ENCODE measurements at regions not wholly inside any gene's neighbourhood (a gene's known extent, or its start where the extent isn't known, plus 50 kb on each side); places are given as distances from the start of the nearest gene placed in this dataset.
"Not testable (repeated sequence)": the region's sequence is repeated elsewhere in the genome, so short reads cannot be mapped to it uniquely, and the experiment has no call there.

DNA sequence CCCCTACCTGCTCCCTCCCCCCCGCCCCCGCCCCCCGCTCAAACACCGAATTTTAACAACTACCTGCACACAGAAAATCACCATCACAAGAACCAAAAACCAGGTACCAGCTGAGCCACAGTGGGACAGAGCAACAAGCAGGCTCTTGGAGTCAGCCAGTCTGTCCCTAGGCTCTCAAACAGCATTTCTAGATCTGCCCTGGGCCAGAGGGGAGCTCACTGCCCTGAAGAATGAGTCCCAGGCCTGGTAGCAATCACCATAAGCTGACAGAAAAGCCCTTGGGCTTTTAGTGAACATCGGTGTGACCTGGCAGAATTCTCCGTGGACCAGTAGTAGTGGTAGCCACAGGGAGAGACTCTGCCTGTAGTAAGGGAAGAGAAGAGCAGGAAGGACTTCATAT, 58.3 kb downstream of the C11orf87 start:
- intact Hi-C loops (cut with micrococcal nuclease), result no loop called here

DNA sequence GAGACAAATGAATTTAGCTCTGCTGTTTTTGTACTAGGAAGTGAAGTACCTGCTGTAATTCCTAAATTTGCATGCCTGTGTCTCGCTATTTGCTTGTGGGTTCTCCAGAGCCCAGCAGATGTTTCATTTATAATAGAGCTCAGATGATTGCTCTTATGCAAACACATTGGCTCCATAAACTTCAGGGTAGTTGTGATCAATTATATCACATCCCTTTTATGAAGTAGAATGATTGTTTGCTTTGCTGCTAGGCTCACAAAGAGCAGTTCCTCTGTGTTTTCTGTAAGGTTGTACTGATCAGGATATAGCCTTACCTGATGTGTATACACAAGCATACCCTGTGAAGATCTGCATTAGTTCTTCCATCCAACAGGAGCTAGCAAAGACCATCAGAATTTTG, 64.1 kb downstream of the C11orf87 start:
- intact Hi-C loops (cut with micrococcal nuclease), result no loop called here

DNA sequence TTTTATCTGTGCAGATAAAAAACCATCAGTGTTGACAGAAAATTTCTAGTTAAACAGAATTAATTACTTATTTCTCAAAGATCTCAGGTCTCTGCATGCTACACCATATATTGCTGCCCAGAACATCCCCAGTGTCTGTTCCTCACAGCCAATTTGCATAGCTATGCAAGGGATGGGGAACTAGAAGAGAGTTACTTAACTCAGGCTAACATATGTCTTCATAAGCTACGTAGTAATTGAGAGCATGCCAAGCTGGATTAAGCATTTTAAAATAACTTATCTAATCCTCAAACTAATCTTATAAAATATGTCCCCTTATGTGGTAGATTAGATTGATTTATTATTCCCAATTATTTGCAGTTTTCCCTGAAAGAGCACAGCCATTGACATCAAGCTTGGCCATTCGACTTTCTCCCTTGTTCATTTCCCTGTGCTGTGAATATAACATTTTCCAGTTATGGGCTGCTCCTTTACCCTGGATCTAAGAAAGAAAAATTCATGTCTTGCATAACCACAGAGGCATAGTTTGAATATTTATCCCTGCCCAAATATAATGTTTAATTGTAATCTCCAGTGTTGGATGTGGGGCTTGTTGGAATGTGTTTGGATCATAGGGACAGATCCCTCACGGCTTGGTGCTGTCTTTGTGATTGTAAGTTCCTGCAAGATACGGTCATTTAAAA, 69.1 kb downstream of the C11orf87 start:
- intact Hi-C loops (cut with micrococcal nuclease), result no loop called here

DNA sequence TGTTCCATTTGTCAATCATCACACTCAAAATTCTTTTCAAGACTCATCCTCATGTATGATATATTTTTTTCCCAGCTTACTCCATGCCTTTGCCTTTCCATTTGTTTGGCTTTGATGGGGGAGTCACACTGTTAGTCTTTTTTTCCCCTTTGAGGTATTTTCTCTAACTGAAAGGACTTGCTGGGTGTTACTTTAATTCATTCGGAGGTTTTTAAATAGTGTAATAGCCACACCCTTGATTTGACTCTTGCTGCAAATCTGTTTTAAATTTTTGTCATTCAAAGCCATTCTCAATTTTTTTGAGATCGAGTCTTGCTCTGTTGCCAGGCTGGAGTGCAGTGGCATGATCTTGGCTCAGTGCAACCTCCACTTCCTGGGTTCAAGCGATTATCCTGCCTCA, 84.1 kb downstream of the C11orf87 start:
- intact Hi-C loops (cut with micrococcal nuclease), result no loop called here

DNA sequence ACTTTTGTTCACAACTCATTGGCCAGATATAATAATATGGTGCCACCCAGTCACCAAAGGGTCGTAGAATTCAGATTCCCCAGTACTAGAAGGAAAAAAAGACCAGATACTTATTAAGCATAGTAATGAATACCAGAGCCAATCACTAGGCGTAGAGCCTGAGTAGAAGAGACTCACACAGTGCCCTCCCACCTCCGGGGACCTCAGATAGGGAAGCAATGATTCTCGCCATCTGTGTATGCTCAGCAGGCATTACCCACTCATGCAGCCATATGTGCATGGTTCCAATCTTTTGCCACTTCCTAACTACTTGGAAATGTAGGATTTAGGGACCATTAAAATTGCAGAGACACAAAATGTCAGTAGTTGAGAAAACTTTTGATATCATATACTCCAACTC, 85.3 kb downstream of the C11orf87 start:
- intact Hi-C loops (cut with micrococcal nuclease), result no loop called here

DNA sequence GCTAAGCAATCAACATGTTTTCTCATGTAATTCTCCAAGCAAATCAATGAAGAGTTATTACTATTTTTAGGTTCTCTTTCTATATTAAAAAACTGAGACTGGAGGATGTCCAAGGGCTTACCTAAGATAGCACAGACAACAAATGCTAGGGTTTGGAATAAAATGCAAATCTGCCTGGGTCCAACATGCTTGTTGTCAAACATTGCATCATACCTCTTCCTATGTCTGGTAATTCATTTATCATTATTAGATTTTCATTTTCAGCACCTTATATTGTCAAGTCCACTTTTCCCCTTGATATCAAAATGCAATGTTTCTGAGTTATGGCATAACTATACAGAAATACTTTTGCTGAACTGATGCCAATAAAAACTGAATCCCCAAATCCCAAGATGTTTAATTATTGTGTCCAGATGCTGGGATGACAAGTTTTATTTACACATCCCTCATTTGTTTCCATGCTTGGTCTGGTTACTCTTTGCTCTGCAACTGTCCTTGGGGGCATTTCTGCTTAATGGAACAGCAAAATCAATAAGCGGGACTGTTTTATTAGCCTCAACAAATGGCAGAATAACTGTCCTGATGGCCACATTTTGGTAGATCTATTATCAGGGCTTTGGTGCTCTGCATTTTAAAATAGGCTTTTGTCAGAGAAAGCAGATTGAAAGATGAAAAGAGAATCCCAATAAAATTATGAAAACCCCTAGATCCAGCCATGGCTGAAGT, 86.0 kb downstream of the C11orf87 start:
- intact Hi-C loops (cut with micrococcal nuclease), result no loop called here

DNA sequence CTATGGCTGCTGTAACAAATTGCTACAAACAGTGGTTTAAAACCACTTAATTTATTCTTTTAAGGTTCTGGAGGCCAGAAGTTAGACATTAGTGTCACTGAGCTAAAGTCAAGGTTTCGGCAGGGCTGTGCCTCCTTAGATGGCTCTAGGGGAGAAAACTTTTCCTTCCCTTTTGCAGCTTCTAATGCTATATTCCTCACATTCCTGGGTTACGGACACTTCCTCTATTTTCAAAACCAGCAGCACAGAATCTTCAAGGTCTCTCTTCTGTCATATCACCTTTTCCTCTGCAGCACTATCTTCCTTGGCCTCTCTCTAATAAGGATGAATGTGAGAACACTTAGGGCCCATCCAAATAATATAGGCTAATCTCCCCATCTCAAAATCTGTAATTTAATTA, 87.0 kb downstream of the C11orf87 start:
- intact Hi-C loops (cut with micrococcal nuclease), result no loop called here

DNA sequence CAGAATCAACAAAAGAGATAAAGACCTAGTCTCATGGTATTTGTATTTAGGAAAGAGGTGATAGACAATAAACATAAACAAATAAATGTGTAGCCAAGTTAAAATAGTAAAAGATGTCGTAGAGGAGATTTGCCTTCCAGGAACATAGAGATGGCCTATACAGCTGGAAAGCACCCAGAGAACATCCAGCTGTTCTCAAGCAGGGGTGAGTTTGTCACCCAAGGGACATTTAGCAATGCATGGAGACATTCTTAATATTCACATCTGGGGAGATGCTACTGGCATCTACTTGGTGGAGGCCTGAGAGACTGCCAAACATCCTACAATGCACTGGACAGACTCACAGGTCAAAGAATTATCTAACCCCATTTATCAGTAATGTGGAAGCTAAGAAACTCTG, 88.3 kb downstream of the C11orf87 start:
- intact Hi-C loops (cut with micrococcal nuclease), result no loop called here

DNA sequence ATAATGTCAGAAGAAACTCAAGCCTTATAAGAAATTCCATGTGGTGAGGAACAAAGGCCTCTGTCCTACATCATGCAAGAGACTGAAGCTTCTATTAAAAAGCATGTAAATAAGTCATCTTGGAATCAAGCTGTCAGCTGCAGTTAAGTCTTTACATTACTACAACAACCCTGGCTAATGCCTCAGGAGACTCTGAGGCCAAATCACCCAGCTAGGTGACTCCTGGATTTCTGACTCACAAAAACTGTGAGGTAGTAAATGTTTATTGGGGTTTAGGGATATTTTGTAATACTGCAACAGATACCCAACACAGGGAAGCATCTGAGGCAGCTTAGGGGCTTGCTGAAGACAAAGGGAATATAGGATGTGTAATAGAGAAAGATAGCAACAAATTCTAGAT, 89.6 kb downstream of the C11orf87 start:
- intact Hi-C loops (cut with micrococcal nuclease), result no loop called here

DNA sequence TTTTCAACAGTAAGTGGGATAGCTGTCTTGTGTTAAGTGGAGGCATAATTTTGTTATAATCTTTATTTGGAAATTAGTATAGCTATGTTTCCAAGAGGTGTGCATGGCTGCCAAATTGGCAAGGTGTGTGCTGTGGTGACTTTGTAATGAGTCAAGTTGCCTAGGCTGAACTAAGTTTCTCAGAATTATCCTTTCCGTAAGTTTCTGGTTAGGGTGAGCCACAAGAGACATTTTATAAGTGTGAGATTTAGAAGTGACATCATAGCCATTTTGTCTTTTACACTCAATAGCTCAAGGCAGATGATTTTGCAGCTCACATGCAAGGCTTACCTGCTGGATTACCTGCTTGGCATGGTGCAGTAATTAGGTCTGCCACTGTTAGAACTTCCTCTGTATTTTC, 90.3 kb downstream of the C11orf87 start:
- intact Hi-C loops (cut with micrococcal nuclease), result no loop called here

DNA sequence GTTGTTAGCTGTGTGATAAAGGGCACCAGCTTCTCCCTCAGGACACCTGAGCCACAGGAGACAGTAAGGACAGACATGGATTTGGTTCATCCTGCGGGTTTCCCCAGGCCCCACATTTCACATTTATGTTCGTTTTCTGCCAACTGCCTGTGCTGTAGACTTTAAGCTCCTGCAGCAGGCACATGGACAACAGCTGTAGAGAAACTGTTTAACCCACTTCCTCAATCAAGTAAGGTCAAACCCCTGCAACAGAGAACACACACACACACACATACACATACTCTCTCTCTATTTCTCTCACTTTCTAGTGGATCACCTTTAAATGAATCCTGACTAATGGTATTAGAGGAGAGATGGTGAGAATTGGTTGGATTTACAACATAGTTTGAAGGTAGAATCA, 90.7 kb downstream of the C11orf87 start:
- intact Hi-C loops (cut with micrococcal nuclease), result no loop called here

DNA sequence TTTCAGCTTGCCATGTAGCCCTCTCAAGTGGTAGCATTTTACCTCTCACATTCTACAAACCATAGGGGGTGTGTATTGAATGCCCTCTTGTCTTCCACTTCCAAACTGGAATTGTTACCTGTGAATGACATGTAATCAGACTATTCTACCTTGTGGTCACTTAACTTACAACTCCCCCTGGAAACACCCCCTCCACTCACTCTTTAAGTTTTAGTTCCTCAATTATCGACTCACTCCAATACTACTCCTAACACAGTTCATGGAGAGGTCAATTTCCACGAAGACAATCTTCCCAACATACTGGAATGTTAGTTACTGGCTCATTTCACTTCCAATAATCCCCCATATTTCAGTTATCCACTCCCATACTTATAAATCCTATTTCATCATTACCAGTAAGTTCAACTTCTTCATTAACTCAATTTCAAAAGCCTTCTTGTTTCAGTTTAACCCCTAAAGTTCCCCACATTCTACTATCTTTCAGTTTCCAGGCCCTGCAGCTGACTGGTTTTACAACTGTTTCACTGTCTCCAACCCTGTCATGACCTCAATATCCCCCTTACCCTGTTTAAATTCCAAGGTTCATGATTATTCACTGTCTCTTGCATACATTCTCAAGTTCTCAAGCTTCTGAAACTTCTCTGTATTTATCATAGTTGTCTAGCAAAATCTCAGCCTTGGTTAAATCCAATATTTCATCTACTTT, 92.5 kb downstream of the C11orf87 start:
- intact Hi-C loops (cut with micrococcal nuclease), result no loop called here

DNA sequence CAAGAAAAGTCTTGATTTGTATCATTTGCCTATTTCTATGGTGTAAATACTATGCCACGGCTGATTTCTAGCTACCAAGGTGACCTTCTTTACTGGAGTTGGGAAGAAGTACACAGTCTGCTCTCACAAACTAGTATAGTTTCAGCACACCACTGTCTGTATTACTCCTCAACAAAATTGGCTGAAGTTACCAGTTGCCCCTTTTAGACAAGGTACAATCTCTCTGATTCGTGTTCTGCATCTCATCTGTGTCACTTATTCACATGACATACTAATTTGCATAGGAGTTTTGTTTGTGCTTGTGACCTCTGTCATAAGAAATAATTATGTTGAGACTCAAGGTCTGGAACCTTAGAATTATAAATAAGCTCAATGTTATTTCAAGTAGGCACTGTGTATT, 97.3 kb downstream of the C11orf87 start:
- intact Hi-C loops (cut with micrococcal nuclease), result no loop called here

DNA sequence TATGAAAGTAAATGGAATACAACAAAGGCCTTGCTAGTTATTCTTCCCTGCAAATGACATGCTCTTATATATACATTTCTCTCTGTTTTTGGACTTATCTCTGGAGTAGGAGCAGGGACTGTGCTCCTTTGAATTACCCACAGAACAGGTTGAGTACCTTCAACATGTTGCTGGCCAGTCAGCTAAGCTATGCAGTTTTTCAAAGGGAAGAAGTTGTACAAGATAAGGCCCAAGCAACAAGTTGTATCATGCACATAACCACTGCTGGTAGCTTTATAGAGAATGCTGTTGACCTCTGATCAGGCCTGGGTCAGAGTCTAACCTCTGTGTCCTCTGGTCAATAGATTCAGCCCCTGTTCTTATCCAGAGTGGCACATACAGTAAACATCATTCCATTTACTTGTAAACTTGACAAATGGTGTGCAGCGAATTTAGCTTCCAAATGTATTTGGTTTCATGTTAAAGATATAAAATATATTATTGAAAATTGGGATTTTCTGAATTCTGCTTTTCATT, 99.6 kb downstream of the C11orf87 start:
- intact Hi-C loops (cut with micrococcal nuclease), result no loop called here

DNA sequence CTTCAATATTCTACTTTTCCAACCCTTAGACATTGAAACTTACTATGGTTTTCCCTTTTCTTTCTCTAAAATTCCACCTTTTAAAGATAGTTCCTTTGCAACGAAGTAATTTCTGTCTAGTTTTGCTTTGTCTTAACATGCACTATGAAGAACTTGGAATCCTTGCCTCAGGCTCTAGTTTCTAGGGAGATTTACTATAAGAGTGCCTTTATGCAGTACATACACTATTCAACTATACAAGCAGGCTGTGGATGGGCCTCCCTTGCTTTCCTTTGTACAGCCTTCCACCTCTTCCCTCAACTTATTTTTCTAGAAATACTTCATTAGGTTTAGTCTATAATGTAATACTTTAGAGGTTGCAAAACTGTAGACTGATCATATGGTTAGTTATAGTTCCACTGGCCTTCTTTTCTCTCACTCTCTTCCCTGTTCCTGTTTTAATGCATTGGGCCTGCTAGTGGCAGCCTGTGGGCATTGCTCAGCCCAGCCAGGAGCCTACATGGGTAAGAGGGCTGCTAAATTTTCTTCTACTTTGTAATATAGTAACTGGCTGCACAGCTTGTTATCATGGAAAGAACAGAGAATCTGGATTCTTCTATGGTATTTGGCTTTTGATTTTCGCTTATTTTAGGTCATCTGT, 100.2 kb downstream of the C11orf87 start:
- intact Hi-C loops (cut with micrococcal nuclease), result no loop called here

DNA sequence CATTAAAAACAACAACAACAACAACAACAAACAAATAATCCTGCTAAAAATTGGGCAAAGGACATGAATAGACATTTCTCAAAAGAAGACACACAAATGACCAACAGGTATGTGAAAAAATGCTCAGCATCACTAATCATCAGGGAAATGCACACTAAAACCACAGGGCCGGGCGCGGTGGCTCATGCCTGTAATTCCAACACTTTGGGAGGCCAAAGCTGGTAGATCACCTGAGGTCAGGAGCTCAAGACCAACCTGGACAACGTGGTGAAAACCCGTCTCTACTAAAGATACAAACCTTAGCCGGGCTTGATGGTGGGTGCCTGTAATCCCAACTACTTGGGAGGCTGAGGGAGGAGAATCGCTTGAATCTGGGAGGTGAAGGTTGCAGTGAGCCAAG, 103.6 kb downstream of the C11orf87 start:
- intact Hi-C loops (cut with micrococcal nuclease), result not testable (repeated sequence)

DNA sequence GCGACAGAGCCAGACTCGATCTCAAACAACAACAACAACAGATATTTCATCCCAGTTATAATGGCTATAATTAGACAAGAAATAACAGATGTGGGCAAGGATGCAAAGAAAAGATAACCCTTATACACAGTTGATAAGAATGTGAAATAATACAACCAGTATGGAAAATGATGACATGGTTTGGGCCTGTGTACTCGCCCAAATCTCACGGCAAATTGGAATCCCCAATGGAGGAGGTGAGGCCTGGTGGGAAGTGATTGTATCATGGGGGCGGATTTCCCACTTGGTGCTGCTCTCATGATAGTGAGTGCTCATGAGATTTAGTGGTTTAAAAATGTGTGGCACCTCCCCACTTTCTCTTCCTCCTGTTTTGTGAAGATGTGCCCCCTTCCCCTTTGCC, 104.1 kb downstream of the C11orf87 start:
- intact Hi-C loops (cut with micrococcal nuclease), result no loop called here

DNA sequence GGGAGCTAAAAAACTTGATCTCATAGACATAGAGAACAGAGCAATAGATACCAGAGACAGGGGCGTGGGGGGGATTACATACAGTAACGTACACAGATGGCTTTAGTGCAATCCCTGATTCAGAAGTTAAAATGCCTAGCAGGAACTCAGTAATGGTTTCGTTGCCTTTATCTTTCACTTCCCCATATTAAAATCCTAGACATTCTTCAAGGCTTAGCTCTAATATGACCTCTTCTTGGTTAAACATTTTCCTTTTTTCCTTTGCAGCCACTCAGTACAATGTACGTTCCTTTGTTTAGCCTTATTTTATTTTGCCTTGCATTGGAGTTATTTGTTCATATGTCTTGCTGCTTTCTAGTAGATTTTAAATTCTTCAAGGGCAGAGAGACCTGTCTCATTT, 104.9 kb downstream of the C11orf87 start:
- intact Hi-C loops (cut with micrococcal nuclease), result no loop called here

DNA sequence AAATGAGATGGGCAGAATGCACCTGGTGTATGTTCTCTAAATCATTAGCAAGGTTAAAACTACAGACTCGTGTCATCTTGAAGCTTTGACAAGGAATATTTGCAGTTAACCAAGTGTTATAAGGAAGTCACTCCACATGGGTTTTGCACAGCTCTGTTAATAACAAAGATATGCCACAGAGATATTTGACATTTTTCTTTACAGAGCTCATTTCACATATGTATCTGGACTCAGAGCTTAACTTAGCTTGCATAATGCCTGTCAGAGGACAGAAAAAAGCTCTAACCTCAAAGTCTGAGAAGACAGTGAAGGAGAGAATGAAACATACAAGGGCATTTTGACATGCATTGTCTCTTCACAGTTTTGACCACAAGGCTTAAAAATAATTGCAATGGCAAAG, 105.5 kb downstream of the C11orf87 start:
- intact Hi-C loops (cut with micrococcal nuclease), result no loop called here

DNA sequence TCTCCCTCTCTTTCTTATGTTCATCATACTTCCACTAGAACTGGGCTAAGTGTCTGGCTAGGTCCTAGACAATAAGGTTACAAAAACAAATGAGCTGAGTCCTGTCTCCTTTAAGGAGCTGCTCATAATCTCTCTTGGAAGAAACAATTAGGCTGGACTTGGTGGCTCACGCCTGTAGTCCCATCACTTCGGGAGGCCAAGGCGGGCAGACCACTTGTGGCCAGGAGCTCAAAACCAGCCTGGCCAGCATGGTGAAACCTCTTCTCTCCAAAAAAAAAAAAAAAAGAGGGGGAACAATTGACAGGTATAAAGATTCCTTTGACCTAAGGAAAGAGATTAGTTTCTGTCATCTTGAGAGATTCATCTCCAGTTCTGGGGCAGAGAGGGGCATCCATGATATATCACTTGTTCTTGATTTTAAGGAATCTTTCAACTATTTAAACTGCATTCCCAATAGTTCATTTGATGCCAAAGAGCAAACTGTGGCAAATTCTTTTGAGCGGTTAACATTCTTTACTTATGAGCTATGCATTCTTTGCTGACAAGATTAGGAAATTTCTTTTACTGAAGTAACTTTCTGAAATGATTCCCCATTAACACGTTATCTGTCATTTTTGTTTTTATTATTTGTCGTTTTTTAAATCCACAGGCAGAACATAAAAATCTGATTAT, 125.5 kb downstream of the C11orf87 start:
- intact Hi-C loops (cut with micrococcal nuclease), result no loop called here

DNA sequence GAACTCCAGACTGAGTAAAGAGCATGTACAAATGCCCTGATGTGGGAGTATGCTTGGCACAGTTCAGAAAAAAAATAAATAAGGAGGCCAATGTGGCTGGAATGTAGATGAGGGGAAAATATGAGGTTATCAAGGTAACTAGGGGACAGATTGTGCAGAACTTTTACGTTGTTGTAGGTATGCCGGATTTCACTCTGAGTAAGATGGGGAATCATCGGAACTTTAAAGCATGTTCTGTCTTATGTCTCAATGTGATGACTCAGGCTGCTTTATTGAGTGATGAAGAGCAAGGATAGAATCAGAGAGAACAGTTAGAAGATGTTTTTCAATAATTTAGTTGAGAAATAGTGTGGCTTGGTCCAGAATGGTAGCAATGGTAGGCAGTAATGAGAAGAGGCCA, 130.4 kb downstream of the C11orf87 start:
- intact Hi-C loops (cut with micrococcal nuclease), result no loop called here

Measured in T-helper 1 cell treated with Interleukin-12 subunit alpha and Interleukin-12 subunit beta and Interleukin-4 antibody, amounts not matched to agents 30 ng/mL and 1 ng/mL, for 36 hours (primary cell).